HG03045 (cell line): ENCODE measurements at regions not wholly inside any gene's neighbourhood (a gene's known extent, or its start where the extent isn't known, plus 50 kb on each side); places are given as distances from the start of the nearest gene placed in this dataset.

Experiments used
- ATAC-seq: cut with Tn5 transposase; IDR thresholded peaks from one replicate; pipeline ENCODE4 v1.9.1; 2021; ENCODE audit warnings: mild to moderate bottlenecking, moderate library complexity; ENCODE audit not compliant: unreplicated experiment

GRCh38 chr4:143055997-143056396 is 128.7 kb upstream of the USP38 start:
- ATAC-seq: no peak

GRCh38 chr4:143071351-143071750 is 113.4 kb upstream of the USP38 start:
- no peak for ATAC-seq

DNA sequence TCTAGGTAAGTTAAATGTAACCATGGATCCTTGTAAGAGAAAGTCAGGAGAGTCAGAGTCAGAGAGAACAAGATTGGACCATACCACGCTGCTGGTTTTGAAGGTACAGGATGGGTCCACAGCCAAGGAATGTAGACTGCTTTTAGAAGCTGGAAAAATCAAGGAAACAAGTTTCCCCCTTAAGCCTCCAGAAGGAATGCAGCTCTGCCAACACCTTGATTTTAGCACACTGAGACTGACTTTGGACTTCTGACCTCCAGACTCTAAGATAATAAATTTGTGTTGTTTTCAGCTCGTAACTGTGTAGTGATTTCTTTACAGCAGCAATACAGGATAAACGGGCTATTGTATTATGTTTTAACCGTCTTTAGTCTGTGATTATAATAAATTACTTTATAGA is 108.0 kb upstream of the USP38 start:
- ATAC-seq: no peak

DNA sequence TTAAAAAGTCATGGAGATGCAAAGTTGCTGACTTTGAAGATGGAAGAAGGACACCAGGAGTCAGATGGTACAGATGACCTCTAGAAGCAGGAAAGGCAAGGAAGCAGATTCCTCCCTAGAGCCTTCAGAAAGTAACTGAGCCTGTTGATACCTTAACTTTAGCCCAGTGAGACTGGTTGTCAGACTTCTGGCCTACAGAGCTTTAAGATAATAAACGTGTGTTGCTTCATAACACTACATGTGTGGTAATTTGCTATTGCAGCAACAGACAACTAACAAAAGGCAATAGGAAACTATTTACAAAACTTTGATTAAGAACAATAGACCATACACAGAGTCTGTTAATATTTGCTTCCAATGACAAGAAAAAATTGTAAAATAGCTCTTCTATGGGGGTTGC is 102.0 kb upstream of the USP38 start:
- no peak for ATAC-seq

DNA sequence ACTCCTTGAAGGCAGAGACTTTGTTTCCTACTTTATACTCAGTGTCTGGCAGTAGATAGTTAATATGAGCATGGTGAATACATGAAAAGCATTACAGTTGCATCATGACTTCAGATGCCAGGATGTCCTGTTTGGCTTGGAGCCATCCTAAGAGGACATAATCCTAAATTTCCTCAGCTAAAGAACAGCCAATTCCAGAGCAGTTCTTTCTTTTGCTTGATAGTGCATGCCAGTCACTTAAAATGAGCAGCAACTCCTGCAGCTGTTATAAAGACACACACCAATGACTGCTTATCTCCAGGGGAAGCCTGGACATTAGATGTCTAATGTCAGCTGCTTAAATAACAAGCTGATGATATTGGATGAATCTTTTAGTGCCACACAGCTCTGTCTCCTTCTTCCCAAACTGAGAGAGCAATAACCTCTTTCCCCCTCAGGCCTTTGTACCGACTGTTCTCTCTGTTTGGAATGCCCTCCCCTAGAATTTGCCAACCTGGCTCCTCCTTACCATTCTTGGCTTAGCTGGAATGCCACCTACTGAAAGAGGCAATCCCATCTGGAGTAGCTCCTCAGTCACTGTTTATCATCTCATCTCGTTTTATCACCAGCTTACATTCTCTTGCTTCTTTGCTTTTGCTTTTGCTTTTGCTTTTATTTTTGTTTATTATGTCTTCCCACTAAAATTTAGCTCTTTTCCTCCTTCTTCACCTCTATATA is 100.8 kb upstream of the USP38 start:
- no peak for ATAC-seq

DNA sequence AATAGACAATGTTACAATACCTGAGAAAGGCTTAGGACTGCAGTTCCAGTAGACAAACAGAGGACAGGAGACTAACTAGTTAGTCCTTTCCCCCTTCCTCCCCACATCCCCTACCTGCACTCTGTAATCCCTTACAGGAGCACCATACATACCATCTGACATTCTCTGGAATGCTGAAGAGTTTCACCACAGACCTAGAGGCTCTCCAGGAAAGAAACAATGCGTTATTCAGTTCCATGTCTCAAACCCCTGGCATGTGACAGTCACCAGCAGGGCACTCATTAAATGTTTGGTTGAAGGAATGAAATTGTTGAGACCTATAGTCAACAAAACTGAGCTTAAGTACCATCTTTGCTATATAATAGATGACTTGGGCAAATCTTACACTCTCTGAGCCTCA is 100.2 kb upstream of the USP38 start:
- no peak for ATAC-seq

- no peak for ATAC-seq
Measured at GRCh38 chr4:143085224-143085623, 99.5 kb upstream of the USP38 start.

- no peak for ATAC-seq
Measured at GRCh38 chr4:143085659-143086058, 99.1 kb upstream of the USP38 start.

DNA sequence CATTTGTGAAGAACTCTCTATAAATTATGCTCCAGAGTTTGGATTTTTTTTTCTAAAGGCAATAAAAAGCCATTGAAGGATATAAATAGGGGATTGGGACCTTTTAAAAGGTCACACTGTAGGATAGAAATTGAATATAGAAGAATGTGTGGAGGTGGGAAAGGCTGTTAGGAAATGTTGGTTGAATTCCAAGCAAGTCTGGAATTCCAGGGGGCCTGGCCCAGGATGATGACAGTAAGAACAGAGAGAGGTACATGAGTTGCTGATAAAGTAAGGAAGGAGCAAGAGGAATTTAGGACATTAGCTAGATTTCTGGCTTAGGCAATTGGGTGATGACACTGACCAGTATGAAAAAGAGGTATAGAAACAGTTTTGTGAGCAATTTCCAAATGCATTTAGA is 95.4 kb upstream of the USP38 start:
- ATAC-seq: no peak

DNA sequence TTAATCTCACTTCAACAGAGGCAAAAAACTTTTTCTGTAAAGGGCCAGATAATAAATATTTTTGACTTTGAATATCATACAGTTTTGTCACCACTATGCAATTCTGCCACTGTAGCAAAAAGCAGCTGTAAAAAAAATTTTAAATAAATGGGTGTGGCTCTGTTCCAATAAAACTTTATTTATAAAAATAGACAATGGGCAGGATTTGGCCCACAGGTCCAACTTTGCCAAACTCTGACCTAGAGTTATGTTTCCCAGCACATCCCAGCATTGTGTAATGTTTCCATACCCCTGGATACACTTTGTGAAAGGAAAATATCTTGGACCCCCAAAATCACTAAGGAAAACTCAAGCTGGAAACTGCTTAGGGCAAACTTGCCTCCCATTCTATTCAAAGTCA is 94.9 kb upstream of the USP38 start:
- ATAC-seq: no peak

DNA sequence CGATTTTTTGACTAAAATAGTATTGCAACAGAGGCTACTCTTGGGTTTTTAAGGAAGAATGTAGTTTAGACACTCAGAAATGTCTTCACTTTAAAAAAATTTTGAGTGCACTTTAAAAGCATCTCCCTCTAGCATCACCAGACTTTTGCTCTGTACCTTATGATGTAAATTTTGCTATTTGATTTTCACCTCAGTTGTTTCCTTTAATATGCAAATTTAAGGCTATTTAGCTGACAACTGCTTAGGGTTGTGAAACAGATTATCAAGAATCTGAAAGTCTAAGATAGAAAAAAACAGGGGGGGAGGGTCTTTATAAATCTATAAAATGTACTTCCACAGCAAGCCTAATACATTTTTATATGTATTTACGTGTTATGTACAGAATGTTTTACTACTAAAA is 92.9 kb upstream of the USP38 start:
- ATAC-seq: no peak

DNA sequence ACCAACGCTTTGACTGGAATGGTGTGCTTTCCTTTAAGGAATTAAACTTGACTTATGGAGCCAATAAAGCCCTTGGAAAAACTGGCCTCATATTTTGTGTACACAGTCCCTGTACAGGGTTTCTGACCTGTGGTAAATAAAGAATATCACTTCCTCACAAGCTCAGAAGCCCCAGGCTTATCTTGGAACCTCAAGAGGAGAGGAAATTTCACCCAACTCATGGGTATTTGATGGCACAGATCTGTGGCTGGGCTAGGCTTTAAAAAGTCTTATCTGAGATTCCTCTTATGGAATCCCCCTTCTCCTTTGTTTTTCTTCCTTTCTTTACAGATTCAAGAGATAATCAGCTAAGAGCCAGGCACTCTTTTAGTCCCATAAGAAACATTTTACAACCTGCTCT is 89.3 kb upstream of the USP38 start:
- ATAC-seq: no peak

DNA sequence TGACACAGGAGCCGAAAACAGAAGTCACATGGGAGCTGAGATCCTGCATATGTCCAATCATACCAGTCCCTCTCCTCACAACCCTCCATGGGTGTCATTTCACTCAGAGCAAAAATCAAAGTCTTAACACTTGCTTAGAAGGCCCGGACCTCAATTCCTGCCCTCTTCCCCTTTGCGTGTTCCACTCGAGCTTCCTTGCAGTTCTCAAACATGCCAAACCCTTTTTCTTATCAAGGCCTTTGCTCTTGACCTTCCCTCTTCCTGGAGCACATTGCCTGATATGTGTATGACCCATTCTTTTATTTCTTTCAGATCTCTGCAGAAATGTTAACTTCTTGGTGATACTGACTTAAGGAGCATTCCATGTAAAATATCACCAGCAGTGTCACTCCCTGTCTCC is 87.0 kb upstream of the USP38 start:
- ATAC-seq: no peak

GRCh38 chr4:143099693-143100092 is 85.0 kb upstream of the USP38 start:
- ATAC-seq: no peak

DNA sequence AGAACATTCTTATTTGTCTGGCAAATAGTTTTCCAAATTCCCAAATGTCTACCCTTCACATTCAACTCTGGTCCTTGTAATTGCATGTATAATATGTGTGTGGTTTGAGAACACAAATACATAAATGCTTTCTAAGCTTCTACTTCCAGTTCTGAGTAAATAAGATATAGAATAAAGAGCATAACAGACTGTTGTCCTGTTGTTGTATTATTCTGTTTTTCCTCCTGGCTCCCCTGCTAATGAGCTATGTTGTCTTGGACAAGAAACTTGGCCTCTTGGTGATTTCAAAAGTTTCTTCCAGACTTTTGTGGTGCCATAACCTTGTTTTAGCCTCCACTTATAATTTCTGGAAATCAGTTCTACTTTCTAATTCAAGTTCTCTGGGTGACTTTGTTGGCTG is 75.3 kb upstream of the USP38 start:
- ATAC-seq: no peak

GRCh38 chr4:143118663-143119062 is 66.1 kb upstream of the USP38 start:
- ATAC-seq: no peak

- ATAC-seq: no peak
Measured at GRCh38 chr4:143127621-143128020, 57.1 kb upstream of the USP38 start.

GRCh38 chr4:143133977-143134376 is 50.7 kb upstream of the USP38 start:
- ATAC-seq: no peak
